ENCODE measurements at regions not wholly inside any gene's neighbourhood (a gene's known extent, or its start where the extent isn't known, plus 50 kb on each side); places are given as distances from the start of the nearest gene placed in this dataset.

DNA sequence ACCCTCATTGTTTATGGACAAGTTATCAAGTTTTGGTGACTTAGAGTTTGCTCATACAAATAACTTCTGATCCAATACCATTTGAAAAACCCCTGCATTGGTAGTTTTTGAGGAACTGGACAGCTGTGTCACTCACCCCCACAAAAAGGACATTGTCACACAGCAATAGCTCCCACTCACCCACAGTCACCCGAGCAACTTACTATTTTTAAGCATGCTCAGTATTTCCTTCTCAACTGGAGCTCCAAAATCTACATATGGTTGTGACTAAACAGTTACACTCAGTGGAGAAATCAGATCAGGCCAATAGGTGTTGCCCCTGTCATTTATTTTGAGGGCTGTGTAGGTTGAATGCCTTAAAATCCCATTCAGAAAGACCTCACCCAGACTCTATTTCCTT is 165.2 kb upstream of the AUTS2 start:
- Histone ChIP-seq H3K36me3 (ENCODE audit: control insufficient read depth, insufficient read depth, low read length) (no peaks in the 10 kb centered on the region), H3K4me3 (replicated peaks; ENCODE audit: low read depth, low read length) (no peak overlapping the region), H3K27me3 (replicated peaks; ENCODE audit: control insufficient read depth, insufficient read depth, low read length) (no peaks in the 10 kb centered on the region; the same call in 1 of the 2 replicates)
- DNase-seq (ENCODE audit: extremely low read depth, insufficient read length): no peak
- TF ChIP-seq, protein P1, sequence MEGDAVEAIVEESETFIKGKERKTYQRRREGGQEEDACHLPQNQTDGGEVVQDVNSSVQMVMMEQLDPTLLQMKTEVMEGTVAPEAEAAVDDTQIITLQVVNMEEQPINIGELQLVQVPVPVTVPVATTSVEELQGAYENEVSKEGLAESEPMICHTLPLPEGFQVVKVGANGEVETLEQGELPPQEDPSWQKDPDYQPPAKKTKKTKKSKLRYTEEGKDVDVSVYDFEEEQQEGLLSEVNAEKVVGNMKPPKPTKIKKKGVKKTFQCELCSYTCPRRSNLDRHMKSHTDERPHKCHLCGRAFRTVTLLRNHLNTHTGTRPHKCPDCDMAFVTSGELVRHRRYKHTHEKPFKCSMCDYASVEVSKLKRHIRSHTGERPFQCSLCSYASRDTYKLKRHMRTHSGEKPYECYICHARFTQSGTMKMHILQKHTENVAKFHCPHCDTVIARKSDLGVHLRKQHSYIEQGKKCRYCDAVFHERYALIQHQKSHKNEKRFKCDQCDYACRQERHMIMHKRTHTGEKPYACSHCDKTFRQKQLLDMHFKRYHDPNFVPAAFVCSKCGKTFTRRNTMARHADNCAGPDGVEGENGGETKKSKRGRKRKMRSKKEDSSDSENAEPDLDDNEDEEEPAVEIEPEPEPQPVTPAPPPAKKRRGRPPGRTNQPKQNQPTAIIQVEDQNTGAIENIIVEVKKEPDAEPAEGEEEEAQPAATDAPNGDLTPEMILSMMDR (IDR thresholded peaks at IDR 0.05; ENCODE audit: insufficient read depth, low read length, poor library complexity, severe bottlenecking): no peak

DNA sequence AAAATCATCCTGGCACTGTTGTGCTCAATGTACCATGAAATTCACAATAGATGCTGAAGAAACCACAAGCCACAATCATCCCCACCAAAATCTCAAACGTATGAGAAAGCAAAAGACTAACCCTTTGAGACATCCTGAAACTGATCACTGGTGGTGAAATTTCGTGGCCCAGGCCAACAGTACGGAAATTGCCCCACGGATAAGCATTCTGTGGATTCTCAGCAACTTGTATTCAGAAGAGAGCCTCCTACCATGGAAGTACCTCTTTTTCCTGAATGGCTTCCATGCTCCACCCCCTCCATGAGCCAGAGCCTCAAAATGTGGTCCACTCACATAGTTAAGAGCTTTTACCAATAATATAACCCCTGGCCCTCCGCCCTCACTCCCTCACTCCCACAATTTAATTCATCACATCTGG is 163.9 kb upstream of the AUTS2 start:
- DNase-seq (ENCODE audit: extremely low read depth, insufficient read length): peak; percentile 45
- TF ChIP-seq, protein P1 (IDR thresholded peaks at IDR 0.05; ENCODE audit: insufficient read depth, low read length, poor library complexity, severe bottlenecking): no peak
- no peak overlapping the region for H3K4me3 ChIP-seq (replicated peaks; ENCODE audit: low read depth, low read length)
- H3K36me3 ChIP-seq (ENCODE audit: control insufficient read depth, insufficient read depth, low read length): no peaks in the 10 kb centered on the region
- H3K27me3 ChIP-seq (replicated peaks; ENCODE audit: control insufficient read depth, insufficient read depth, low read length): no peaks in the 10 kb centered on the region; the same call in 1 of the 2 replicates

GRCh38 chr7:69435711-69436110 is 162.6 kb upstream of the AUTS2 start:
- H3K4me3 ChIP-seq (replicated peaks; ENCODE audit: low read depth, low read length): no peak overlapping the region
- TF ChIP-seq, protein P1 (IDR thresholded peaks at IDR 0.05; ENCODE audit: insufficient read depth, low read length, poor library complexity, severe bottlenecking): no peak
- DNase-seq (ENCODE audit: extremely low read depth, insufficient read length): no peak

GRCh38 chr7:69436946-69437345 is 161.3 kb upstream of the AUTS2 start:
- no peaks in the 10 kb centered on the region for H3K36me3 ChIP-seq (ENCODE audit: control insufficient read depth, insufficient read depth, low read length)
- no peak for DNase-seq (ENCODE audit: extremely low read depth, insufficient read length)
- H3K4me3 ChIP-seq (replicated peaks; ENCODE audit: low read depth, low read length): no peak overlapping the region
- H3K27me3 ChIP-seq (replicated peaks; ENCODE audit: control insufficient read depth, insufficient read depth, low read length): no peaks in the 10 kb centered on the region
- TF ChIP-seq, protein P1 (IDR thresholded peaks at IDR 0.05; ENCODE audit: insufficient read depth, low read length, poor library complexity, severe bottlenecking): no peak

More at GRCh38 chr7:69435711-69436110, 162.6 kb upstream of the AUTS2 start:
- Histone ChIP-seq H3K27me3 (replicated peaks; ENCODE audit: control insufficient read depth, insufficient read depth, low read length) (no peaks in the 10 kb centered on the region; the same call in 1 of the 2 replicates), H3K36me3 (ENCODE audit: control insufficient read depth, insufficient read depth, low read length) (no peaks in the 10 kb centered on the region)

DNA sequence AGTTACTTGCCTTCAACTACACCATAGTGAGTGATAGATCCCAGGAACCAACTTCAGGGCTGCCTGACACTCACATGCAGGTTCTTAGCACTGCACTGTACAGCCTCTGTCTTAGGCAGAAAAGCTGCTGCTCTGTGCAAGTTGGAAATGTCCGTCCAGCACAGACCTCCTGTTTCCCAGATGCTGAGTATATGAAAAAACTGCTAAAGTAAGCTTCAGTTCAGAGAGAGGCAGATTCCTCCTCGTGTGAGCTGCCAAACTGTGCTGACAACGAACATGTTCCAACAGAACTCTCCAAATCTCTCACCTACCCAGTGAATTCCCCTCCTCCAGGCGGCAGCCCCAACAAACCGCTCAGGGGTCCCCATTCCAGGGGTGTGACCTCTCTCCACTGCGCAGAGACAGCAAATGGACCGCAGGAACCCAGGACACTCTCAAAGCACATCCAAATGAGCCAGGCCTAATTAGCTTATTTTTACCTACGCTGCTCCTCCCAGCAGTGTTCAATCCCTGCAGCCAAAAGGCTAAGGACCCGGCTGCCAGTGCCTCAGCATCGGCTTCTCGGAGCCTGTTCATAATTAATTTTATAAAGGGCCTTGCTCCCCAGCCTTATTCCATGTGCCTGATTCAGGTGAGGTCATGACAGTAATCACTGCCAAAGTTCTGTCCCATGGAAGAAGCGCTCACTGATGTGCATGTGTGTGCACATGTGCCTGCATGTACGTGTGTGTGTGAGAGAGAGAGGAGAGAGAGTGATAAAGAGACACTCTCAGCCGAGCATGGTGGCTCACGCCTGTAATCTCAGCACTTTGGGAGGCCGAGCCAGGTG is 159.5 kb upstream of the AUTS2 start:
- no peaks in the 10 kb centered on the region for H3K27me3 ChIP-seq (replicated peaks; ENCODE audit: control insufficient read depth, insufficient read depth, low read length)
- TF ChIP-seq, protein P1 (IDR thresholded peaks at IDR 0.05; ENCODE audit: insufficient read depth, low read length, poor library complexity, severe bottlenecking): no peak

More for the DNA sequence above, 159.5 kb upstream of the AUTS2 start:
- no peaks in the 10 kb centered on the region for H3K36me3 ChIP-seq (ENCODE audit: control insufficient read depth, insufficient read depth, low read length)
- no peak for DNase-seq (ENCODE audit: extremely low read depth, insufficient read length)
- H3K4me3 ChIP-seq (replicated peaks; ENCODE audit: low read depth, low read length): no peak overlapping the region

Data from GM06990 (cell line).